ENCODE measurements at regions not wholly inside any gene's neighbourhood (a gene's known extent, or its start where the extent isn't known, plus 50 kb on each side); places are given as distances from the start of the nearest gene placed in this dataset.

GRCh38 chr6:98467902-98468301 is 366.5 kb upstream of the POU3F2 start:
- TF ChIP-seq CTCF (IDR thresholded peaks at IDR 0.05) (no peak), POLR2A (IDR thresholded peaks at IDR 0.05) (no peak)

Measured in gastroesophageal sphincter (tissue), 3 donors.